Transverse colon (tissue), 3 donors: ENCODE measurements at regions not wholly inside any gene's neighbourhood (a gene's known extent, or its start where the extent isn't known, plus 50 kb on each side); places are given as distances from the start of the nearest gene placed in this dataset.

ENCODE experiments used
- POLR2A ChIP-seq: fragments of 450-650 bp; IDR thresholded peaks from one replicate; pipeline ENCODE4 v1.6.1; 2016; ENCODE audit warnings: antibody characterized with exemption, mild to moderate bottlenecking, moderate library complexity
- TF ChIP-seq, protein P1 (sequence below), 5 experiments: fragments of 200-600 bp in 3 of 5; fragments of 450-650 bp in 2 of 5; sonication (generic) in 3 of 5; IDR thresholded peaks; 1 replicate in 2 of 5; 2 replicates in 3 of 5; pipeline ENCODE4 v1.5.1; 2016 to 2017; ENCODE audit warnings: antibody characterized with exemption in 5 of 5, inconsistent platforms in 3 of 5, mild to moderate bottlenecking in 2 of 5, moderate library complexity in 1 of 5

DNA sequence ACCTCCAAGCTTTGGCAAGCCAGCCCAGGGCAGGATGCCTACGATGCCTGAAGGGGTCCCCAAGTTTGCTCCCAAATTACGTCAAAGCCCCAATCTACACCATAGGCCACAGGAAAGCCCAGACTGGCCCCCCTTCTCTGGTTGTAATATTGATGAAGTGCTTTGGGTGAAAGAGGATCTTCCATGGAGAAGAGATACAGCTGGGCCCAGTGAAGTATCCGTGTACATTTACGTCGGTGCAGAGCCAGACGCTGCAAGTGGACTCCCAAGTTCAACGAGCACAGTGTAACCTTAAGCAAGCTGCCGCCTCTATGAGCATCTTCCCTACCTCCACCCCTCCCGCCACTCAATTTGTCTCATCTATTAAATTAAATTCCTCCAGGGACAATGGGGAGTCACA, 100.1 kb upstream of the TPM1 start:
- TF ChIP-seq, protein P1, sequence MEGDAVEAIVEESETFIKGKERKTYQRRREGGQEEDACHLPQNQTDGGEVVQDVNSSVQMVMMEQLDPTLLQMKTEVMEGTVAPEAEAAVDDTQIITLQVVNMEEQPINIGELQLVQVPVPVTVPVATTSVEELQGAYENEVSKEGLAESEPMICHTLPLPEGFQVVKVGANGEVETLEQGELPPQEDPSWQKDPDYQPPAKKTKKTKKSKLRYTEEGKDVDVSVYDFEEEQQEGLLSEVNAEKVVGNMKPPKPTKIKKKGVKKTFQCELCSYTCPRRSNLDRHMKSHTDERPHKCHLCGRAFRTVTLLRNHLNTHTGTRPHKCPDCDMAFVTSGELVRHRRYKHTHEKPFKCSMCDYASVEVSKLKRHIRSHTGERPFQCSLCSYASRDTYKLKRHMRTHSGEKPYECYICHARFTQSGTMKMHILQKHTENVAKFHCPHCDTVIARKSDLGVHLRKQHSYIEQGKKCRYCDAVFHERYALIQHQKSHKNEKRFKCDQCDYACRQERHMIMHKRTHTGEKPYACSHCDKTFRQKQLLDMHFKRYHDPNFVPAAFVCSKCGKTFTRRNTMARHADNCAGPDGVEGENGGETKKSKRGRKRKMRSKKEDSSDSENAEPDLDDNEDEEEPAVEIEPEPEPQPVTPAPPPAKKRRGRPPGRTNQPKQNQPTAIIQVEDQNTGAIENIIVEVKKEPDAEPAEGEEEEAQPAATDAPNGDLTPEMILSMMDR (IDR thresholded peaks at IDR 0.05) = no peak
- no peak for TF ChIP-seq POLR2A
